HG03159 (cell line): ENCODE measurements at regions not wholly inside any gene's neighbourhood (a gene's known extent, or its start where the extent isn't known, plus 50 kb on each side); places are given as distances from the start of the nearest gene placed in this dataset.

Experiments
- ATAC-seq: cut with Tn5 transposase; IDR thresholded peaks from one replicate; pipeline ENCODE4 v1.9.1; 2021; ENCODE audit warnings: mild to moderate bottlenecking, moderate library complexity; ENCODE audit not compliant: unreplicated experiment

DNA sequence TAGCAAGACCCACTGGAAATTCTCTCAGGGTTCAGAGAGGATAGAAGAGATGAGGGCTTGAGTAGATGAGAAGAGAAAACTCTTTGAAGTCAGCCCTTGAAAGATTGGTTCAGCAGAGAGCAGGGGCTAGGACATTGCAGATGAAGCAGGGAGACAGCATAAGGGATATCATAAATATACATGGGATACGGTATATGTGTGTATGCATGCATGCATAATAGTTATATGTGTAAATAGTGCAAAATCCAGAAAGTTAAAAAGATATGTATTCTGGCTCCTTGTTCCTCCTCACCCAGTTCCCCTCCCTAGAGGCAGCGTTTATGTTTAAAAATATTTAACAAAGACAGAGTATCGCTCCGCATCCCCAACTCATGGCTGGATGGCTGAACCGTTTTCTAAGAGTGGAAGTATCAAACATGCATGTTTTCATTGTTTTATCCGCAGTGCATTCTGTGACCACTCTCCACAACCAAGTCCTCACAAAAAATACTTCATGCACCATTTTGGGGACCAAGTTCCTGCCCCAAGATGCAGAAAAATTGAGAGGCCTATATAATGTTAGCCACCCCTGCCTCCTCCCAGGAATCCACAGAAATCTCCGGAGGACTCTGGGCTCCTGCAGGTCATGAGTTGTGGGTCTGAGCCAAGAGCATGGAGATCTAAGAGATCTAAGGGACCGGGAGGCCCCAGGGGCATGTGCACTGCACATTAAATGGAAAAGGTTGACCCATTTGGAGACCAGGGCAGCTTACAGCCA lies 119.5 kb downstream of the MTX3 start:
- ATAC-seq: no peak

DNA sequence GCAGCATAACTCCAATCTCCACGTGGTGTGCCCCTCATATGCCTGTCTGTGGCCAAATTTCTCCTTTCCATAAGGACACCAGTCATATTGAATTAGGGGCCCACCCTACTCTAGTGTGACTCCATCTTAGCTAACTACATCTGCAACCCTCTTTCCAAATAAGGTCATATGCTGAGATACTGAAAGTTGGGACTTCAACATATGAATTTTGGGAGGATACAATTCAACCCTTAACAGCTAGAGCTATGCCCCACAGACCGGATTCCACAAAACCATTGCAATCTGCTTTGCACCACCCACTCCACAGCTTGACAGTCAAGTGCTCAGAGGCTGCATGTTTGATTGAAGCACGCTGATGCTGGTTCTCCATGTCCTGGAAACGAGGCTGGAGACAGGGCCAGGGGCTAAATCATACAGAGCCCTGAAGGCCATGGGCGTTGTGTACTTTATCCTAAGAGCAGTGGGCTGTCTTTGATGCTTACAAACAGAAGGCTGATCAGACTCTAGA lies 122.8 kb downstream of the MTX3 start:
- ATAC-seq: no peak

DNA sequence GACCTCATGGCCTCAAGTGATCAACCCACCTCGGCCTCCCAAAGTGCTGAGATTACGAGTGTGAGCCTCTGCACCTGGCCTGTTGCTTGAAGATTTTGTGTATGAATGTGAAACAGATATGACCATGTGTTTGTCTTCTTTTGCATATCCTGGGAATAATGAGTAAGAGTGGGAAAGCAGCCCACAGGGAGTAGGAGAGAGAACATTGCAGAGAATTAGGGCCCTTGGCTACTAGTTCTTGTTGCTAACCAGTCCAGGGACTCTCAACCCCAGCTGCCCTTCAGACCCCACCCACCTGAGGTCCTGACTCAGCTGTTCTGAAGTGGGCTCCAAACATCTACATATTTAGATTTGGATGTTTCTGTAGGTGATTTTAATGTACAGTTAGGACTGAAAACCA lies 125.5 kb downstream of the MTX3 start:
- ATAC-seq: no peak

DNA sequence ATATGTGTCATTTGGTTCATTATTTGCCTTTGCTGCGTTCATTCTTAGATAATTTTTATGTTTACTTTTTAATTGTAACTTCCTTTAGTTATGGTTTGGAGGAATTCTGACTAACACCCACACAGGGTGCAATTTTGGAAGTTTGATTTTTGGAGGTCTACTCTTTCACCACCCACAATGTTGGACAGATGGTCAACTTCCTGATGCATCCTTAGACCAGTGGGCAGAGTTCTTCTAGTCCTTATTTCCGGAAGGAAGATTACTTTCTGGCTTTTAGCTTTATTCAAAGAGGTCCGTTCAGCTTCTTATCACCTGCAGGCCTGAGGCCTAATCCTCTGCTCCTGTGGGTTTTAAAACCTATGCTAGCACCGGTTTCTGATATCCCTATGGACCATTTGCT lies 126.7 kb downstream of the MTX3 start:
- no peak for ATAC-seq

DNA sequence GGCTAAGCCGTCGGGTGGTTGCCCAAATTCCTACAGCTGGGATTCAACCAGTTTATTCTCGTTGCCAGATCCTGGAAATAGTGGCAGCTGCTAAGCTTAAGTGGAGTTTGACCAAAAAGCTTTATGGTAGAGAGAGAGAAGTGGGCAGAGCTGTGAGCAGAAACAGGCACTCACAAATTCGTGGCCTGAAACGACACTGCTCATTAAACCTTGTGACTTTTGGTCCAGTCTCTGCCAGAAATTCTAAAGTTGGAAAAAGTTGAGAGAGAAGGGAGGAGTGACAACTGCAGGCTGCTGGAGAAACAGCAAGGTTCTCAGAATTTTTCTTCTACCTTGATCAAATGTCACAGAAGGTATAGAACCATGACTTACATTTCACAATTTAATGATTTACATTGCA lies 131.5 kb downstream of the MTX3 start:
- no peak for ATAC-seq

DNA sequence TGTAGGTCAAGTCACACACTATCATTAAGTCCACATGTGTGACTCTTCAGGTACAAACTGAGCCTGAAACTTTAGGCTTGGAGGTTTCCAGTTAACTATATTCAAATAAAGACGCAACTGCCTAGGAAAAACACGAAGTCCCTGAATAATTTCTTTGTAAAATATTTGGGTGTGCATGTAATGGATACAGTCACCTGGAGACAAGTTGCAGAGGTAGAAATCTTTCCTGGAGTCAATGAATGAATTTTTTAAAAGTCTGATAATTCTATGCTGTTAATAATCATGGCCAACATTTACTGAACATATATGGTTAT lies 132.7 kb downstream of the MTX3 start:
- ATAC-seq: no peak

DNA sequence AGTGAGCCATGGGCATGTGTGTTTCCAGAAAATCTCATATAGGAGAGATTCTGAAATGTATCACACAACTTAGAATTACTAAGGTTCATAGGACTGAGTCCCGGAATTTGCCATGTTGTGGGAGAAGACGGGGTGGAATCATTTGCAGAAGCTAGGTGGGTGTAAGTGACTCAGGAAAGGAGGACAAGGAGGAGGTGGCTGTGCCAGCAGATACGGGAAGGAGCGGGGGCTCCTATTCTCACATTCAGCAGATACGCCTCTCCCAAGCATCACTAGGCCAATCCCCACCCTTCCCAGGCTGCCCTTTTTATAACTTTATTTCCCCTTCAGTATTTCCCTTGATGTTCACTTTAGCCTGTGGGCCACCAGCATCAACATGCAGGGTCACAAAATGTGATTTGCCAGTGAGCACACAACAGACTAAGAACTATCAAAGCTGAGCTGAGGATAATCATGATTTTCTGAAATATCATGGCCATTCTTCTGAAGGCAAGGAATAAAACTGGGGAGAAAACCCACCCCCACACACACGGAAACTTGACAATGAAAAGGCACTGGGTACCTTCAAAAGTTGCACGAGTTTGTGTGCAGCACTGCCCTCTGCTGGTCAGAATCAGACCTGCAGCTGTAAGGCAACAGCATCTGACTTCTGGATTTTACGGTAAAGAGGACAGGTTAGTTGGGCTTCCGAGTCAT lies 133.2 kb downstream of the MTX3 start:
- peak; percentile 61 for ATAC-seq

DNA sequence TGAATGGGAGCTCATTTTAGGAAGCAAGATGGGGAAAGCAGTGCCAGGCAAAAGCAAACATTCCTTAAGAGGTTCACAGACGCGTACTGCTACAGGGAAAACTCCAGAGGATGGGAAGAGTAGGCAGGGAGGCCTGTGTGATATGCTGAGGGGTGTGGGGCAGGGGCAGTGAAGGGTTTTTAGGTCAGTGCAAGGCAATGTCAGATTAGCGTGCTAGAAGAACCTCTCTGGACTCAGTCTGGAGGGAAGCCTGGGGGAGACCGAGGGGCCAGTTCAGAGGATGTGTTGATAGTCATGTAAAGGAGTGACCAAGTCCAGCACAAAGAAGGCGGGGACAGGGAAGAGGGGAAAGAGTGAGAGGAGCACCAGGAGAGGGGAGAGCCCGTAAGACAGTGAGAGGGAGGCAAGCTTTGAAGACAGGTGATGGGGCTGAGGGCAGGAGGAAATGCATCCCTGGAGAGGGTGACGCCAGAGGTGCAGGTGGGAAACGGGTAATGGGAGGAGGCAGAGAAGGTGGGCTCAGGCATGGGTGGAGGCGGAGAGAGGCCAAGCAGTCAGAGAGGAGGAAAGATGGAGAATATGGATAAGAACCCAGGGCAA lies 134.5 kb downstream of the MTX3 start:
- ATAC-seq: no peak

DNA sequence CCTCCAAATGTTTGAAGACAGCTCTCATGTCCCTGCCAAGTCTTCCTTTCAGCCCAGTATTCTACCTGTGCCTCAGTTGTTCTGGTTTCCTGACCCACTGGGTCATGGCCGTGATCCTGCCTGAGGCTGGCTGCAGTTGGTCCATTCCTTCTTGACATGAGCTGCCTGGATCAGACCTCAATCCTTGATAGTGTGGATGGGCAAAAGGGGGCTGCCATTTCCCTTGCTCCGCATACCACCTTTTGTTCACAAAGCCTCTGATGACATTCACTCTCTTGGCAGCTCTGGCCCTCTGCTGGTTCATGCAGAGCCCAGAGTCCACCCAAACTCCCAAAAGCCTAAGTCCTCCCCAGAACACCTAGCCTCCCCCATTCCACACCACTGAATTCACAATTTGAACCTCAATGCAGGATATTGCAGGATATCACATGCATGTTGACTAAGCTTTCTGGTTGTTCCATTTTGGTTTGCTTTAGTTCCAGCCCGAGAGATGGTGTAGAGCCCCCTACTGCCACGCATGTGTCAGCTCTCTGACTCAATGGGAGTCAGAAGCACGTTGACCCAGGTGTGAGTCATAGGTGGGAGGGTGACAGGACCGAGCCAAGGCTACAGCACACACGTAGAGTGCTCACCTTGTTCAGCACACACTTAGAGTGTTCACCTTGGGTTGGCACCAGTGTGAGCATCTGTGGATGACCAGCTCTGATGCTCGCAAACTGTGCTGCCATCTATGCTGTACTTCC lies 137.2 kb downstream of the MTX3 start:
- no peak for ATAC-seq

DNA sequence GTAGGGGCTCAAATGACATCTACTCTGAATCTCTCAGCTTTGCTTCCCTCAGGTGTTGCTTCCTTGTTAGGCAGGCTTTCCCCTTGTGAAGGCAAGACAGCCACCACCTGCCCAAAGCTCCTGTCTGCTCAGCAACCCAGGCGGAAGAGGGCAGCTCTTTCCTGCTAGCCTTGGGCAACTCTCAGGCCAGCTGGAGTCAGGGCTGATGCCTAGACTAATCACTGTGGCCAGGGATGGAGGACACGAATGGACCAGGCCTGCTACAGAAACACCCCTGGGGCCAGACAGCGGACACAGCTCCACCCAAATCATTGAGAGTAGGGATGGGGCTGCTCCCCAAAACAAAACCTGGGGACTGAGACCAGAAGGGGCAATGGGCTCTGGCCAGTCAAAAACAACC lies 138.0 kb downstream of the MTX3 start:
- ATAC-seq: no peak

DNA sequence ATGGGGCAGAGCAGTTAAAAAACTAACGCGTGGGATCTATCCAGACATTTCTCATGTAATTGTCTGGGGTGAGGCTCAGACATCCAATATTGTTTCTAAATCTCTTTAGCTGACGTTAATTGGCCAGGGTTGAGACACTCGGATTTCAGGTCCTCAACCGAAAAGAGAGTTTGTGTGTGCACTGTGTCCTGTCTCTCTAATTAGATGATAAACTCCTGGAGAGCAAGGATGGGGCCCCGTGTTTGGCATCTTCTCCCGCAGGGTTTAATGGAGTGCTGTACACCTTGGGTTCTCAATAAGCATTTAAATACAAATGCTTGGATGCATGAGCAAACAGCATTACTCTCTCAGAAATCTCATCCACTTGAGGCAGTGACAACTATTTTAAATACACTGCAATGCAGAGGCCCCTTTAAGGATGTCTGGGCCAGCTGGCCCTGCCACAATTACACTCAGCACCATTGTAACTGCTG lies 139.6 kb downstream of the MTX3 start:
- ATAC-seq: no peak

DNA sequence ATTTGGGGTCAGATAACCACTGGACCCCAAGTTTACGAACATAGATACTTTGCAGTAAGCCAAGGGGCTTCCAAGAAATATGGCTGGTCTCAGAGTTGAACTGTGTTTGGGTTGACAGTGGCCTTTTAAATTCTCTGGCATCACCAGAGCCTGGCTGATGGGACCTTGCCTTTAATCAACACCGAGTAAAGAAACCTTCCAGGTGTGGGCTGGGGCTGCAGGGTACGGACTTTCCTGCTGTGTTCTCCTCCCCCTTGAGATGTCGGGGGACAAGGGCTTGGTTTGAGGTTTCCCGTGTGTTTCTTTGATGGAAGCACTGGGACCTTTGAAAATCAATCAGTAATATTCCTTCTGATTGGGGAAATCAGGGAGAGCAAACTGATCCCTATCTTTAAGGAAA lies 140.1 kb downstream of the MTX3 start:
- no peak for ATAC-seq

DNA sequence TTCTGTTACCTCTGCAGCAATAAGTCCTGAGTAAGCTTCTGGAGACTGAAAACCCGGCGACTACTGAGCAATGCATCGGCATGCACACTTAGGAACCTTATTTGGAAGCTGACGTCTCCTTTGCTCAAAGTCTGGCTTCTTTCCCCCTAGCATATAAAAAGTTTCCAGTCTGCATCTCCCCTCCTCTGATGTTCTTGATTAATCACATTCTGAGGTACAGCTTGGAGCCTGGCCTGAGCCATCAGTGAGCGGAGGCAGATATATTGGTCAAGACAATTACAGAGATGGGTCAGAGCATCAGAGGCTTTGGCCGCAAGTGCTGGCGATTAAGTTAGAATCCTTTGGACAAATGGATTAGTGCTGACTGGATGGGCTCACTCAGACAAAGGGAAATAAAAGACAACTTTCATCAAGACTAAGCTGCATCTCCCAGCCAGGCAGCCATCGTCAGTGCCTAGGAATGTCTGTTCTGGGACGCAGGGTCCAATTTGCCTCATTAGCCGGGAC lies 140.7 kb downstream of the MTX3 start:
- no peak for ATAC-seq

DNA sequence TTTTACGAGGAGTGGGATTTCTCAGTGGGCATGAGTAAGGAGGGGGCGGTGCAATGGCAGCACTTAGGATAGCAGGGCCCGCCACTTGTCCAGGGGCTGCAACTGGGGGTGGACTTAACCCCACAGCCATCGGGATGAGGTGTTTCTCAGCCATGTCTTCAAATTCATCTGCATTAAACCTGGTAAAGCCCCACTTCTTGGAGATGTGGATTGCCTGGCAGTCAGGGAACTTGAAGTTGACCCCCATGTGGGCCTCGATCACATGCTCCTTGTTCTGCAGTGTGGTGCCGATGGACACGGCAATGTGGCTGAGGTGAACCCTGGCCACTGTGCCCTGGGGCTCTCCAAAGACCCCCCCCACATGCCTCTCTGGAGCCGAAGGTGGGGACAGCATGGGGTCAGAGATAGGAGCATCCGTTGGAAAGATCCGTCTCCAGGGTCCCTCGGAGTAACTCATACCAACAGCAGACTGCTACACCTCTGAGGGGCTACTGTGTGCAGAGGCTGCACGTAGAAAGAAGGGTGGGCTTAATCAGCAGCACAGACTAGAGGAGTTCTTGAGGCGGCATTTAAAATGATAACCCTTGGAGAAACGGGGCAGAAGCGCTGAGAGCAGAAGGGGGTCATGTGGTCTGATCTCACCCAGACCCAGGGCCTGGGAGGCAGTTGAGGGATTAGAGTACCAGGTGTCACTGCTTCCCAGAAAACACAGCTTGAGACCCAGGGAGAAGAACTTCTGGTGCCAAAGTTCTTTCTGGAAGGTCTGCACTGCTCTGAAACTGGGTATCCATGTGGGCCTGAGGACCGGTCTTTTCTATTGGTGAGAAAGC lies 141.4 kb downstream of the MTX3 start:
- ATAC-seq: no peak
